NCI-H524 (cell line): ENCODE measurements at regions not wholly inside any gene's neighbourhood (a gene's known extent, or its start where the extent isn't known, plus 50 kb on each side); places are given as distances from the start of the nearest gene placed in this dataset.

ENCODE experiments used
- DNase-seq, 2 experiments: peaks; one replicate each; lab custom pipeline; 2025; lab: John Stamatoyannopoulos, UW

DNA sequence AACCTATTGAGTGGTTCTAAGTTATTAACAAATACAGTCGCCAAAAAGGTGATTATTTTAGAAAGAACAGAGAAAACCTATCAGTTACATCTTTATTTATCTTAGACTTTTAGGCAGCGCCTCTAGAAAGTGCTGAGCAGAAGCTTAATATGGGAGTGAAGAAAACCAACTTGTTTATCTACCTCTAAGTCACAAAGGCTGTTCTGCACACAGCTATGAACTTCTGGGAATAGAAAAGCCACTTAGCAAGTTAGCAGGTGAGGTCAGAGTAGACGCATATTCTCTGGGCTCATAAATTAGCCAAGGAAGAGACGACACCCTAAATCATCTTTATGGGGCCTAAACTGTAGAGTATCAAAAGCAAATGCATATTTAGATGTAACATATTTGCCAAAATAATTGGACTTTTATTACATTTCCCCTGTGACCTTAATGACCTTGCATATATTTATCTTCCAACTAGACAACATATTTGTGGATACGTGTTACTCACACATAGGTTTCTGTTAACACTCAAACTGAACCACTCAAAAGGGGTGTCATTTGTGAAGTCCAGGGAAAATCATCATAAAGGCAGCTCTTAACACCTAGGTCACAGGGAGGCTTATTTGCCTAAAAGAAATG, 267.1 kb downstream of the ADGB start:
- DNase-seq, result no peak

GRCh38 chr6:146866731-146867414, 268.1 kb downstream of the ADGB start:
- DNase-seq, result no peak

DNA sequence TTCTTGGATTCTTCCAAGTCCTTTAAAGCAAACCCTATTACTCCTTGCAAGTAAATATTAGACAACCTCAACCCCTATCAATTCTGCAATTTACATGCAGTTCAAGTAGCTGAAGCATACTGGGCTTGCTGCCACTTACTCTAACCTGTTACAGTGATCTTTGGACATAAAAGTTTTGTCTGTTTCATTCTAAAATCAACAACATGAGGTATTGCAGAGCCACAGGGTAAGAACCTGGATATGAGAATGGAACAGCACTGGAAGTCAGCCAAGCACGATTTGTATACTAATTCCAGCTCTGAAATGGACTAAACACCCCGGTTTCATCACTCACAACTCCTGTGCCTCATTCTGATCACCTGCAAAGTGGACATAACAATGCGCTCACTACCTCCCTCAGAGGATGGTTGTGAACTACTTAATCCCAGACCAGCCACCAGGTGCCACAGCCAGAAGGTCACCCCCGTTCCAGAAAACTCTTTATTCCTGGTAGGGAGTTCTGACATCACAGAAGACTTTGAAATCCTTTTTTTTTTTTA, 270.0 kb downstream of the ADGB start:
- DNase-seq, result no peak

DNA sequence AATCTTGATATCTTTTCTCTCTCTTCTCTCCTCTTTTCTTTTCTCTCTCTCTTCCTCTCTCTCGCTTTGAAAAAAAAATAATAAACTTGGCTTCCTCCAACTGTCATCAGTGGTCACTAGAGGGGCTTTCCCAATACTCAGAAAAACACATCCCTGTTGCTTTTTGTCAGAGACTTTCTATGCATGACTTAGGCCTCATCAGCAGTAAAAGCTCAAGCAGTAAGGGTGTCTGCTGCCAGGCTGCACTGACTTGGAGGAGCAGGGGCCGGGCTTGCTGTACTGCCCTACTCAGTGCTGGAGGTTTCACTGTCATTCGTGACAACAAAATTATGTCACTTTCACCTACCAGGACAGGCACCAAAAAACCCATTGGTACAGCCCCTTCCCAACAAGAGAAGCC, 272.0 kb downstream of the ADGB start:
- no peak for DNase-seq

GRCh38 chr6:146871611-146872425, 273.0 kb downstream of the ADGB start:
- peak; percentile 85 to 88 for DNase-seq

DNA sequence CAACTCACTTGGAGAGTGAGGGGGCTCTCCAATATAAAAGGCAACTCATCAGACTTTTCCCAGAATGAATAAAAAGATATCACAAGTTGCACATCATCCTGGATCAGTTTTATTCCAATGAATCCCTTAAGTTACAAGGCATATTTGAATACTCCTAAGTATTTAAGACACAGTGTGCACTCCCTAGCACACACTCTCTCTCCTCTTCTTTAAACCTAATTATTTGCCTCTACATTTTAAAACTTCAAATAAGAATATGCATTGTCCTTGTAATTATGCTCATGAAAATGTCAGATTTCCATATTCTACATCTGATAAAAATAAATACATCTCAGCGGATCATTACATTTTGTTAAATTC, 273.6 kb downstream of the ADGB start:
- no peak for DNase-seq

GRCh38 chr6:146874278-146875018, 275.7 kb downstream of the ADGB start:
- no peak for DNase-seq

DNA sequence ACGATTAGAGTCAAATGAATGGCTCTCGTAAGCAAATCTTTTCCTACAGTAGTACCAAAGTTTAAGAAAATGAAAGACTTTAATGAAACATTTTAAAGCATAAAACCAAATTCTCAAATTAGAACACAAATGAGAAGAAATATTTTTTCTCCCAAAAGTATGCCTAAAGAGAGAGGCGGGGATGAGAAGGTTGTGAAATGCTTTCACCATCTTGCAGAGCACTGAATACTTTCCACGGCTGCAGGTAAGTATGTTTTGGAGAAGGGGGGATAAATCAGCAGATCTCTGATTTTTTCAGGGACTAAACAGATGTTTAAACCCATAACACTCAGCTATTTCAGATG, 277.1 kb downstream of the ADGB start:
- DNase-seq, result no peak

- no peak for DNase-seq
Measured at GRCh38 chr6:146876271-146877151, 277.7 kb downstream of the ADGB start.

DNA sequence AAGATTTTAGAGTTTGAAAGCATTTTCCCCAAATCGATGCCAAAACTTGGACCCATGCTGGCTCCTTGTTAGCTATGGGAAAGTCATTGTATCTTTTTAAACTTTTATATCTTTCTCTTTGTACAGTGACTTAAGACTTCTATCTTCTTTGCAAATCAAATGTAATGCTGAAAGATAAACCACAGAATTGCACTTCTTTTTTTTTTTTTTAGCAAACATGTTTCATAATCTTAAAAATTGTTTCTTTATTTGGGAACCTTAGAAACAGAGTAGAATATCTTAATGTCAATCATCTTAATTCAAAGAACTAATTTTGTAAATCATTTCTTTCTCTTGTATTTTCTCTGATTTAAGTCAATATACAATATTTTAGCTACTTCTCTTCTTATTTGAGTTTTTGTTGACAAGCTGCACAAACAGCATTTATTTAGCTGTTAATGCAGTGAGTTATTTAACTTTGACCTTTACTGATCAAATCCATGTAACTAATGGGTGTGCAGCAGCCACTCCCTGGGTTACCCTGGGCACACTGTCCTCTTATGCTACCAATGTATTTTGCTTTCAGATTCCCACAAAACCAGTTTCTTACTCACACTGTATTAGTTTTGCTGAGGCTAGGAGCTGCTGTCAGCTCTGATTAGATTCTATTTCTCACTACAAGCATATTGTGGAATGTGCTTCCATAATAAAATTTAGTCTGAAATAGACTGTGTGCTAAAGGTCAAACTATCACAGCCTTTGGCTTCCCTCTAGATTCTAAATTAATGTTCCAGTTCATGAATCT, 279.6 kb downstream of the ADGB start:
- DNase-seq, result no peak

- DNase-seq, result no peak
Measured at GRCh38 chr6:146878952-146879340, 280.2 kb downstream of the ADGB start.

DNA sequence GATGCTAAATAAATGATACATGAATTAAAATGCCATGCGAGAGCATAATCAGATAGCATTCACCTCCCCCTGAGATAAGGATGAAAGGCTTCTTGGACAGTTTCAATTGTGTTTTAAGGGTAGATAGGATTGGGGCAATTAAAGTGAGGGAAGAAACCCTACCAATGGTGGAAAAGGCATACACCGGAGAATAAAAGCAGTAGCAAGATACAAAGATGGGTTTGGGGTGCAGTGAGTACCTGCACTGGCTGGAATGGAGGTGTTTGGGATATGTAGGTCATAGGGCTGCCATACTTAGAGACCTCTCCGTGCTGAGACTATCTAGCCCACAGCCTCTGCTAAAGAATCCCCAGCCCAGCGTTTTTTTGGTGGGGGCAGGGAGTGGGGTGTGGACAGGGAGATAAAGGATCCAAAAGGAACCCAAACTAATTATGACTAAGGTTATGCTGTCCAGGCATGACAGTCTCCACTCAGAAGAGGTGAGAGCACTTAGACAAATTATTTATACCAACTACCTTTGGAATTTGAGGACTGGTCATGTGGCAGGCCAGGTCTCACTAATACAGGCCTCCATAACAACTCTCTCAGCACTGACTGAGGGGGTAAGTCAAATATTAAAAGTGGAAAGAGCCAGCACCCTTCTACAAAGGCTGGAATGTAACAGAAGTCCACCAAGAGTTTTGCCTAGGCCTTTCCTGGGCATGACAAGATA, 280.8 kb downstream of the ADGB start:
- DNase-seq, result no peak

DNA sequence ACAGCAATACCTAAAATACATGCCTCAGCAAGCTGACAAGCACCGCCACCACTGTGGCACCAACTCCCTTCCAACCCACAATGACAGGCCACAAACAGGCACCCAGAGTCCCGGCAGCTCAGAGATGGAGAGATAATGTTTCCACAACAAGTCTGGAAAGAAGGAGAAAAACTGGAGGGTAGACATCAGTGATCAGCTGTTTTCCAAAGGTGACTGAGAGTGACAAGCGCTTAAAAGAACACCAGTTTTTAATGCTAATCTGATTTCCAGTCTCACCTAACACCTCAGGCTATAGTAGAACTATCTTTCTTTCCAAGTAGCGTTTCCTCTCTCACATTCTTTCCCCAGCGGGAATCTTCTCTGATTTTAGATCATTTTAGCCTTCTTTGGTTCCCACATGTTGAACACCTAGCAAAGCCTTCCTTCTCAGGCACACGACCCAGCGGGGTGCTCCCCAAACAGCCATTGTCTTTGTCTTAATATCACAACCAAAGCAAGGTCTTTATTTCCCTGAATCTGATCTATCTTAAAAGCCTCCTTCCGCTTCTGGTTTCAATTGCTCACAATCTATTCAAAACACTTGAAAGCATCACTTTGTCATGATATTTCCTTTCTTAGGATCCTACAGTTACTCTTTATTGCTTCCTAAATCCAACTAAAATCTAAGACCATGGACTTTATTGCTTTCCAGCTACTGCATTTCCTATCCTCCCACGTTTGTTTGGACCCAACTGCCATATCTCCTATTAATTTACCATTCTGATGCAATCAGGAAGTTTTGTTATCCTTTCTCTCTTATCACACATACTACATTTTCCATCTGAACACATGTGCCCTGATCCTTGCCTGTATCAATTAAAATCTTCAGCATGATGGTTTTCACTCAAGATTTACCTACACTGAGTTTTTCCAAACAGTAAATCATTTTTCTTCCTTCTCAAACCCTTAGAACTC, 282.7 kb downstream of the ADGB start:
- no peak for DNase-seq

DNA sequence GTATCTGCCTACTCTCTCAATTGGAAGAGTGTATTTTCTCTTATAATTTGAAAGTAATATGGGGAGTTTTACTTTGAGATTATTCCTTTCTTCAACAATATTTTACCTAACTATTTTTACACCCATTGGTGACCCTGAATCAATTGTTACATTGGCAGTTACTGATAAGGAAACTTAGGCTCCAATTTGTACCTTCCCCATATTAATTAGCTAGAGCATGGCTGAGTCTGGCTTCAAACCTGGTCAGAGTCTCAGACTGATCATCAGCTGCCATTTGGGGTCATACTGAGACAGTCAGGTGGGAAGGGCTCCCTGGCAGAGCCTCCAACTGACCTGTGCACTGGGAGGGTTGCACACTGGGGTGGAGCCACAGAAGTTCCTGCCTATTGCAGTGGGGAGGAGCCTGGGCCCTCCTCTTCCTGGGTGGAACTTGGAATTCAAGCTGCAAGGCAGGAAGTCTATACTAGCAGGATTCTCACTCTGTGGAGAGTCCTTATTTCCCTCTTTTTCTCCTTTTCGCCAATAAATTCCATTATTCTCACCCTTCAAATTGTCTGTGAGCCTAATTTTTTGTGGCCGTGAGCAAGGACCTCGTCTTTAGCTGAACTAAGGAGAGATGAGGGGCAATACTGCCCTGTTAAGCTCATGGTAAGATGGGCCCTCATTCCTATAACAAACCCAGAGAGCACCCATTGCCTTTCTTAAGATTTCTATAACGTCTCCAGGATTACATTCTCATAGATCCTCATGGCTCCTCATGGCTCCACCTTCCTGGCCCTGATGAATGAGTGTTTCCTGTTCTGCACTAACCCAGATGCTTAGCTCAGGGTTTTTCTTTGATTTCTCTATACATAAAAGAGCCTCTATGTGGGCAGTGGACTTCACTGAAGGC, 285.1 kb downstream of the ADGB start:
- no peak for DNase-seq

- DNase-seq, result no peak
Measured at GRCh38 chr6:146884728-146885127, 286.0 kb downstream of the ADGB start.

DNA sequence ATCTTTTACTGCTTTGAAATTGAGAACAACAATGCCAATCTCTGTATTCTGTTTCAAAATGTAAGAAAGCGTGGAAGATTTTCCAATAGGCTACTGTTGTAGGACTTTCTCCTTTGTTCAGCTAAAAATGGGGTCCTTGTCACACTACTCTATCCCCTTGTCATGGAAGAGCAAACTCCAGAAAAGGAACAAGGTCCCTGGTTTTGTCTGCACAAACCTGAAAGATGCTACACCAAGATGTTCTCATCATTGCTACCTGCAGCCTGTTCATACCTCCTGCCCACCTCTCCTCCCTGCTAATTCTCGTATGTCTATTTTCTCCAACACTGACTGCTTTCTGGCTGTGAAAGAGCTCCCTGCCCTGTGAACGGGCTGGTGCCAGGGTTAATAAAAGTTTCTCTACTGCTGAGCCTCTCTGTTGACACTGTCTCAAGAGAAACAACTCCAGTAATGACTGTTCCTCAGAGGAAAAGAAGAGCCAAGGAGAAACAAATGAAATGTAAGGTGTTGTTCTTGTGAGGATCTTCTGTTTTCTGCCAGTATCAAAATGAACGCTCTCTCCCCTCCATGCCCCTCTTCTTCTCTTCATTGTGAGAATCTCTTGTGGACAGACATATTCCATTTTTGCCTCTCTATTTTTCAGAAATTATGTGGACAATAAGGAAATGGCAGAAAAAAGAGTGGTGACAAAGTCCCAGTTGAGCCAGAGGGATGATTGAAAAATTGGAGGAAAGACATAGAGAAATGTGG, 287.1 kb downstream of the ADGB start:
- DNase-seq, result no peak
